HG03457 (cell line): ENCODE measurements at regions not wholly inside any gene's neighbourhood (a gene's known extent, or its start where the extent isn't known, plus 50 kb on each side); places are given as distances from the start of the nearest gene placed in this dataset.
"Not testable (repeated sequence)": the region's sequence is repeated elsewhere in the genome, so short reads cannot be mapped to it uniquely, and the experiment has no call there.

Experiments
- ATAC-seq: cut with Tn5 transposase; IDR thresholded peaks from one replicate; pipeline ENCODE4 v1.9.1; 2021; ENCODE audit warnings: moderate number of reproducible peaks; ENCODE audit not compliant: unreplicated experiment

- not testable (repeated sequence) for ATAC-seq
Observed at GRCh38 chr9:85792057-85792456, 50.3 kb upstream of the AGTPBP1 start.

DNA sequence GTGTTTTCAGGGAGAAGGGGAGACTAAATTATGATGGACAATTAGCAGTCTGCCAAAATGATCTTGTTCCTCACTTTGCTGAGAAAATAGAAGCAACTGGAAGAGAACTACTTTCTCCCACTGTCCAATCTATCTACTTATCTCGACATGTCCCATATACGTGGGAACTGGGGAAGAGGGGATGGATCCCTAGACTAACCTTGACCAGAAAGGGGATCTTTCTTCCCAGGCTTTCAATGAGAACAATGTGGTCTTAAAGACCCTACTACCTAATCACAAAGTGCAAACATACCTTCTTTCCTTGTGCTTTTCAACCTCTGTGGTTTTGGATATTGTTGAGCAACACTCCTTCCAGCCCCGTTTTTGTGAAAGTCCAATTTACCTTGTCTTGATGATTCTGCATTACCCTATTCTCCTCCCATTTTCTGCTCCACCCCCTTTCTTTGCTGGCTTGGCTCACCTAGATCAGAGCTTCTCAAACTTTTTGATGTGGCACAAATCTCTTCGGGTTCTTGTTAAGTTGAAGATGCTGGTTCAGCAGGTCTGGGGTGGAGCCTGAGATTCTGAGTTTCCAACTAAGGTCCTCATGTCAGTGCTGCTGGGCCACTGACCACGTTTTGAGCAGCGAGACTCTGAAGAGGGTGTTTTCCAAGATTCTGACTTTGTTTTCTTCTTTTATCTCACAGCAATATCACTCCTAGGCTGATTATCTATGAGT, 61.4 kb upstream of the AGTPBP1 start:
- not testable (repeated sequence) for ATAC-seq

DNA sequence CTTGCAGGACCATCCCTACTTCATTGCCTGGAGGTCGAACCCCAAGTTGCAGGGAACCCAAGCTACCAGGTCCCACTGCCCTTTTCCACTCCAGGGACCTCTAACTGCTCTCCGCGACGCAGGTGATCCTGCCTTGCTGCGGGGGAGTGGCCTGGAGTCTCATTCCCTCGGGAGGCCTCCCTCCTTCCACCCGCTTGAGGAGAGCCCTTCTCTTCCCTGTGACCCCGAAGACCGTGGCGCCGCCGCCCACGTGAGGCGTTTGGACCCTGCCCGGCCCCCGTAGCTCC, 63.0 kb upstream of the AGTPBP1 start:
- not testable (repeated sequence) for ATAC-seq

- ATAC-seq, result peak; percentile 60
Observed at GRCh38 chr9:85805134-85806005, 63.6 kb upstream of the AGTPBP1 start.

DNA sequence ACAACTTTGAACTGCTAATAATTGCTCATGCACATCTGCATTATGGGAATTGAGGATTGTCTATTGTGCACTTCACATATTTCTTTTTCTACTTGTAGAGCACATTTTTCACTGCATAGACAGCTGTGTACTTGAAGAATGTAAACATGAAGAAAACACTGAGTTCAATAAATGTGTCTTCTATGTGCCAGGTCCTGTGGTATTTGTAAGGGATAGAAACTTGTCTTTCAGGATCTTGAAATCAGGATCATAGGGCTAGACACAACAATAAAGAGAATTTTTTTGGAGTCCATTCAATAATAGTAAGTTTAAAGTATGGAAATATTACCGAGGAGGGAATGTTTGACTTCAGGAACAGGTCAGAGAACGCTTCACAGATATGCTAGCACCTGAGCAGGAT, 66.6 kb upstream of the AGTPBP1 start:
- not testable (repeated sequence) for ATAC-seq

- not testable (repeated sequence) for ATAC-seq
Observed at GRCh38 chr9:85813388-85813787, 71.6 kb upstream of the AGTPBP1 start.

GRCh38 chr9:85814800-85815199, 73.0 kb upstream of the AGTPBP1 start:
- not testable (repeated sequence) for ATAC-seq

- not testable (repeated sequence) for ATAC-seq
Observed at GRCh38 chr9:85818971-85819370, 77.2 kb upstream of the AGTPBP1 start.

GRCh38 chr9:85820598-85820997, 78.8 kb upstream of the AGTPBP1 start:
- not testable (repeated sequence) for ATAC-seq

GRCh38 chr9:85824949-85825348, 83.2 kb upstream of the AGTPBP1 start:
- ATAC-seq, result not testable (repeated sequence)

GRCh38 chr9:85834591-85834990, 92.8 kb upstream of the AGTPBP1 start:
- ATAC-seq, result not testable (repeated sequence)

DNA sequence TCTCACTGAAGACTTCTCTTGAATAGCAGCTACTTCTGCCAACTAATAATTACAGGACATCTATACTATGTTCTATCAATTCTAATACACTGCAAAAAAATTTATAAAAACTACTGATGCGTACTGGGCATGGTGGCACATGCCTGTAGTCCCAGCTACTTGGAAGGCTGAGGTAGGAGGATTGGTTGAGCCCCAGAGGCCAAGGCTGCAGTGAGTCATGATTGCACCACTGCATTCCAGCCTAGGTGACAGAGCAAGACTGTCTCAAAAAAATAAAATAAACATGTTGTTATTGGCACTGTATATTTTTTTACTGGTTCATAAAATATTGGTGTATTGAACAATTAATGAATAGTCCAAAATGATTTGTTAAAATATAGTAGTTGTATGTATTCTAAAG, 97.0 kb upstream of the NAA35 start:
- ATAC-seq, result not testable (repeated sequence)

- ATAC-seq, result not testable (repeated sequence)
Observed at GRCh38 chr9:85847782-85848181, 93.2 kb upstream of the NAA35 start.

GRCh38 chr9:85858056-85858750, 82.7 kb upstream of the NAA35 start:
- no peak for ATAC-seq

GRCh38 chr9:85859765-85860164, 81.2 kb upstream of the NAA35 start:
- ATAC-seq, result no peak

GRCh38 chr9:85861882-85862281, 79.1 kb upstream of the NAA35 start:
- not testable (repeated sequence) for ATAC-seq

- no peak for ATAC-seq
Observed at GRCh38 chr9:85863875-85864274, 77.1 kb upstream of the NAA35 start.

DNA sequence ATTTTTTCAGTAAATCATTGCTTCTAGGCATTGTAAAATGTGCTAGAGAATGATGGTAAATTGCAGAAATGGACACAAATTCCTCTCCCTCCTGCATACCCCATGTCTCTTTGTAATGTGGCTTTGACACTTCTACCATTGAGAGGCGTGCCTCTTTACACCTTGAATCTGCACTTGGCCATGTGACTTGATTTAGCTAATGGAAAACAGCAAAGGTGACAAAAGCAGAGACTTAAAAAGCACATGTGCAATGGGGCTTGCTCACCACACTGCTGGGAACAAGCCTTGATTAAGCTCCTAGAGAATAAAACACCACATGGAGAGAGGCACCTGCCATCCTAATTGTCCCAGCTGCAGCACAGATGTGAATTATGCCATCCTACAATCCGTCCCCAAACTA, 69.9 kb upstream of the NAA35 start:
- no peak for ATAC-seq

DNA sequence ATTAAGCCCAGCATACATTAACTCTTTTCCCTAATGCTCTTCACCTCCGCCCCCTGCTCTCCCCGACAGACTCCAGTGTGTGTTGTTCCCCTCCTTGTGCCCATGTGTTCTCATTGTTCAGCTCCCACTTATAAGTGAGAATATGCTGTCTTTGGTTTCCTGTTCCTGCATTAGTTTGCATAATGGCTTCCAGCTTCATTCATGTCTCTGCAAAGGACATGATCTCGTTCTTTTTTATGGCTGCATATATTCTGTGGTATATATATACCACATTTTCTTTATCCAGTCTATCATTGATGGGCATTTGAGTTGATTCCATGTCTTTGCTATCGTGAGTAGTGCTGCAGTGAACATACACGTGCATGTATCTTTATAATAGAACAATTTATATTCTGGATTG, 69.3 kb upstream of the NAA35 start:
- not testable (repeated sequence) for ATAC-seq

DNA sequence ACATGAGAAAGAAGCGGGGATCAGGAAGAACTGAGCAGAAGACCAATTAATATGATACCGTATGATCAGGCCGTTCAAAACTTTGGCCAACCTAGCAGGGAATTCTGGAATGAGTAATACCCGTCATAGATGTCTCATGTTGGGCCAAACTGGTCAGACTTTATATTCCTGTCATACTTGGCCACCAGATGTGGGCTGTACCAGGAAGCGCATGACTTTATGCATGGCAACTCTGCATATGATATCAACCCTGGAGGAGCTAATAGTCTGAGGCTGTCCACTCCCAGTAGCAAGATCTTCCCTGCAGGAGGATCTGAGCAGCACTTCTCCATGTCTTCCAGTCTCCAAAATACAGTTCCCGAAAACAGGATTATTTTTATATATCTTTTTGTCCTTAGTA, 68.5 kb upstream of the NAA35 start:
- no peak for ATAC-seq

DNA sequence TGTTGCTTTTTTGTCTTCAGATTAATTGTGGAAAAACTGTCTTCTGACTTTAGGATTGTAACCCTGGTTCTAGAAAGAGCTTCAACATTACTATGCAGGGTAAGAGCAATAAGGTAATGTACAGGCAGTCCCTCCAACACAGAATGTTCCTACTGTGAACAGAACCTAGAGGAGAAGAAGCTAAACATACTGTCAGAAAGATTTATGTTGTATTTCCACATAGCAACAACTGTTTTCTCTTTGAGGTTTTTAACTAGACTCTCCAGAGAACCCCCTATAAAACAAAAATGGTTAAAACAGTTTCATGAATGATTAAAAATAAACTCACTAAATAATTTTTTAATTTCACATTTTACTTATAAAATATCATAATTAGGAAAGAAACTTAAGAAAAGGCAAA, 64.3 kb upstream of the NAA35 start:
- no peak for ATAC-seq
